Sigmoid colon (tissue), 6 donors: ENCODE measurements at regions not wholly inside any gene's neighbourhood (a gene's known extent, or its start where the extent isn't known, plus 50 kb on each side); places are given as distances from the start of the nearest gene placed in this dataset.

ENCODE experiments used
- DNase-seq: peaks from one replicate; pipeline ENCODE4 v3.0.0-alpha.2; 2019
- H3K27ac ChIP-seq, 4 donors: fragments of 200-600 bp; sonication (generic); one replicate each; pipeline ENCODE4 v1.5.1; 2016 to 2019; ENCODE audit warnings: mild to moderate bottlenecking in 1 of 4
- H3K27me3 ChIP-seq, 3 donors: fragments of 200-600 bp; sonication (generic); one replicate each; pipeline ENCODE4 v1.5.1; 2019; ENCODE audit warnings: mild to moderate bottlenecking in 1 of 3
- H3K36me3 ChIP-seq, 4 donors: fragments of 200-600 bp; sonication (generic); one replicate each; pipeline ENCODE4 v1.5.1; 2016 to 2019
- H3K4me1 ChIP-seq, 4 donors: fragments of 200-600 bp; sonication (generic); one replicate each; pipeline ENCODE4 v1.5.1; 2017 to 2019
- H3K4me3 ChIP-seq, 4 donors: fragments of 200-600 bp; sonication (generic); one replicate each; pipeline ENCODE4 v1.5.1; 2017 to 2019; ENCODE audit warnings: mild to moderate bottlenecking in 2 of 4, moderate library complexity in 1 of 4
- H3K9me3 ChIP-seq, 4 donors: fragments of 200-600 bp in 3 of 4; sonication (generic) in 3 of 4; one replicate each; pipeline versions ENCODE4 v1.5.1 to v1.6.1; 2013 to 2019
- EP300 ChIP-seq, 4 donors: sonication (generic); formaldehyde crosslinking; IDR thresholded peaks; one replicate each; pipeline ENCODE4 v1.6.1; 2017; ENCODE audit warnings: antibody characterized with exemption in 4 of 4
- POLR2A ChIP-seq, 2 donors: fragments of 450-650 bp; IDR thresholded peaks; one replicate each; pipeline ENCODE4 v1.6.1; 2016; ENCODE audit warnings: antibody characterized with exemption in 2 of 2, mild to moderate bottlenecking in 2 of 2, moderate library complexity in 2 of 2
- POLR2AphosphoS5 ChIP-seq, 4 donors: sonication (generic); formaldehyde crosslinking; IDR thresholded peaks; one replicate each; pipeline ENCODE4 v1.6.1; 2017; ENCODE audit warnings: antibody characterized with exemption in 4 of 4
- WGBS, 2 donors: extraction: QIAGEN DNeasy Blood & Tissue Kit; methylation state at CpG; one replicate each; pipeline ENCODE4 v1.1.7; 2013; 5-methylcytosine and 5-hydroxymethylcytosine counted together
- intact Hi-C: fragments of 100-400 bp; cut with DNase I; formaldehyde crosslinking; loops from one replicate; pipeline ENCODE4 v1.15.1; 2023
- TF ChIP-seq, protein P1 (sequence below), 4 experiments: fragments of 450-650 bp in 3 of 4; fragments of 200-600 bp in 1 of 4; IDR thresholded peaks; one replicate each; pipeline ENCODE4 v1.5.1; 2016 to 2019; ENCODE audit warnings: antibody characterized with exemption in 4 of 4, mild to moderate bottlenecking in 3 of 4, moderate library complexity in 2 of 4
- donor health status: healthy with polysubstance abuse.
- donor health status: healthy.

- WGBS, 2 donors: 78 to 86% methylated on average over 3 of the region's 3 CpGs
- H3K27me3 ChIP-seq: no peaks in the 10 kb centered on the region
- no peaks in the 10 kb centered on the region for H3K9me3 ChIP-seq
- H3K4me3 ChIP-seq: no peak overlapping the region
- H3K27ac ChIP-seq: no peak overlapping the region
- no peaks in the 10 kb centered on the region for H3K36me3 ChIP-seq
- no peaks in the 10 kb centered on the region for H3K4me1 ChIP-seq
- no peak for TF ChIP-seq POLR2A (IDR thresholded peaks at IDR 0.05)
- TF ChIP-seq POLR2AphosphoS5 (IDR thresholded peaks at IDR 0.05): no peak
- TF ChIP-seq EP300 (IDR thresholded peaks at IDR 0.05): no peak
- TF ChIP-seq, protein P1, sequence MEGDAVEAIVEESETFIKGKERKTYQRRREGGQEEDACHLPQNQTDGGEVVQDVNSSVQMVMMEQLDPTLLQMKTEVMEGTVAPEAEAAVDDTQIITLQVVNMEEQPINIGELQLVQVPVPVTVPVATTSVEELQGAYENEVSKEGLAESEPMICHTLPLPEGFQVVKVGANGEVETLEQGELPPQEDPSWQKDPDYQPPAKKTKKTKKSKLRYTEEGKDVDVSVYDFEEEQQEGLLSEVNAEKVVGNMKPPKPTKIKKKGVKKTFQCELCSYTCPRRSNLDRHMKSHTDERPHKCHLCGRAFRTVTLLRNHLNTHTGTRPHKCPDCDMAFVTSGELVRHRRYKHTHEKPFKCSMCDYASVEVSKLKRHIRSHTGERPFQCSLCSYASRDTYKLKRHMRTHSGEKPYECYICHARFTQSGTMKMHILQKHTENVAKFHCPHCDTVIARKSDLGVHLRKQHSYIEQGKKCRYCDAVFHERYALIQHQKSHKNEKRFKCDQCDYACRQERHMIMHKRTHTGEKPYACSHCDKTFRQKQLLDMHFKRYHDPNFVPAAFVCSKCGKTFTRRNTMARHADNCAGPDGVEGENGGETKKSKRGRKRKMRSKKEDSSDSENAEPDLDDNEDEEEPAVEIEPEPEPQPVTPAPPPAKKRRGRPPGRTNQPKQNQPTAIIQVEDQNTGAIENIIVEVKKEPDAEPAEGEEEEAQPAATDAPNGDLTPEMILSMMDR (IDR thresholded peaks at IDR 0.05): no peak
- no peak for DNase-seq
- intact Hi-C loops: no loop called here
Measured at GRCh38 chr3:20540066-20540465, 354.1 kb upstream of the SGO1 start.

GRCh38 chr3:20539666-20540065, 353.7 kb upstream of the SGO1 start:
- no peak for DNase-seq
- Histone ChIP-seq H3K9me3 (no peaks in the 10 kb centered on the region), H3K27me3 (no peaks in the 10 kb centered on the region), H3K36me3 (no peaks in the 10 kb centered on the region), H3K4me3 (no peak overlapping the region), H3K27ac (no peak overlapping the region), H3K4me1 (no peaks in the 10 kb centered on the region)
- intact Hi-C loops: no loop called here
- TF ChIP-seq POLR2AphosphoS5 (IDR thresholded peaks at IDR 0.05) (no peak), POLR2A (IDR thresholded peaks at IDR 0.05) (no peak), EP300 (IDR thresholded peaks at IDR 0.05) (no peak)
- TF ChIP-seq, protein P1 (IDR thresholded peaks at IDR 0.05): no peak
- 48 to 62% methylated on average over 6 of the region's 6 CpGs for WGBS, 2 donors

GRCh38 chr3:20537234-20537633, 351.2 kb upstream of the SGO1 start:
- DNase-seq: no peak
- 61 to 67% methylated on average over 3 of the region's 3 CpGs for WGBS, 2 donors
- Histone ChIP-seq H3K27ac (no peak overlapping the region), H3K36me3 (no peaks in the 10 kb centered on the region), H3K27me3 (no peaks in the 10 kb centered on the region), H3K9me3 (peaks cover 0 to 2% (median 0%) of the 10 kb centered on the region in 4 donors), H3K4me1 (no peaks in the 10 kb centered on the region), H3K4me3 (no peak overlapping the region)
- intact Hi-C loops: no loop called here
- TF ChIP-seq POLR2A (IDR thresholded peaks at IDR 0.05) (no peak), EP300 (IDR thresholded peaks at IDR 0.05) (no peak), POLR2AphosphoS5 (IDR thresholded peaks at IDR 0.05) (no peak)
- TF ChIP-seq, protein P1 (IDR thresholded peaks at IDR 0.05): no peak

DNA sequence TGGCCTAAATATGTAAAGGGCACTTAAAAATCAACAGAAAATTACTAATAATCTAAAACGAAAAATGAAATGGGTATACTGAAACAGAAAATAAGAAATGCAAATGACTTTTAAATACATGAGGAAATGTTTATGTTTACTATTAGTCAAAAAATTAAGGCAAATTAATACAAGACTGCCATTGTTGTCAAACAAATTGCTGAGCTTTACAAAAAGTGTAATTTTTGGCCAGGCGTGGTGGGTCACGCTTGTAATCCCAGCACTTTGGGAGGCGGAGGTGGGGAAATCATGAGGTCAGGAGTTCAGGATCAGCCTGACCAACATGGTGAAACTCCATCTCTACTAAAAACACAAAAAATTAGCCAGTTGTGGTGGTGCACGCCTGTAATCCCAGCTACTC, 343.9 kb upstream of the SGO1 start:
- Histone ChIP-seq H3K9me3 (peaks cover 0 to 2% (median 0%) of the 10 kb centered on the region in 4 donors), H3K4me1 (no peaks in the 10 kb centered on the region), H3K27ac (no peak overlapping the region), H3K27me3 (no peaks in the 10 kb centered on the region), H3K36me3 (no peaks in the 10 kb centered on the region), H3K4me3 (no peak overlapping the region)
- intact Hi-C loops: no loop called here
- no peak for TF ChIP-seq POLR2A (IDR thresholded peaks at IDR 0.05)
- TF ChIP-seq POLR2AphosphoS5 (IDR thresholded peaks at IDR 0.05): no peak
- TF ChIP-seq, protein P1 (IDR thresholded peaks at IDR 0.05): no peak
- WGBS, 2 donors: 75 to 92% methylated on average over 5 of the region's 5 CpGs
- no peak for DNase-seq

GRCh38 chr3:20528180-20528770, 342.3 kb upstream of the SGO1 start:
- TF ChIP-seq EP300 (IDR thresholded peaks at IDR 0.05): no peak
- Histone ChIP-seq H3K27me3 (no peaks in the 10 kb centered on the region), H3K9me3 (peaks cover 0 to 2% (median 0%) of the 10 kb centered on the region in 4 donors), H3K27ac (no peak overlapping the region), H3K4me3 (no peak overlapping the region), H3K4me1 (no peaks in the 10 kb centered on the region), H3K36me3 (no peaks in the 10 kb centered on the region)
- intact Hi-C loops: no loop called here
- no peak for DNase-seq
- WGBS, 2 donors: 61 to 63% methylated on average over 5 of the region's 5 CpGs
